Neural progenitor cell (in vitro differentiated cells): ENCODE measurements at regions not wholly inside any gene's neighbourhood (a gene's known extent, or its start where the extent isn't known, plus 50 kb on each side); places are given as distances from the start of the nearest gene placed in this dataset.

Source experiments
- CTCF ChIP-seq: fragments of 200-600 bp; sonication (generic); IDR thresholded peaks from 2 replicates; pipeline ENCODE4 v1.5.1; 2017; ENCODE audit warnings: antibody characterized with exemption, mild to moderate bottlenecking
- EZH2 ChIP-seq: fragments of 200-600 bp; sonication (generic); IDR thresholded peaks from 2 replicates; pipeline ENCODE4 v1.6.1; 2017; ENCODE audit warnings: antibody characterized with exemption, mild to moderate bottlenecking, moderate library complexity

GRCh38 chr13:34695063-34695462 lies 247.0 kb upstream of the NBEA start:
- TF ChIP-seq CTCF (no peak), EZH2 (no peak)
